HG03025 (cell line): ENCODE measurements at regions not wholly inside any gene's neighbourhood (a gene's known extent, or its start where the extent isn't known, plus 50 kb on each side); places are given as distances from the start of the nearest gene placed in this dataset.

Experiments
- ATAC-seq: cut with Tn5 transposase; IDR thresholded peaks from one replicate; pipeline ENCODE4 v1.9.1; 2021; ENCODE audit warnings: mild to moderate bottlenecking, moderate library complexity; ENCODE audit not compliant: unreplicated experiment, low FRiP score

GRCh38 chr6:90406957-90407356, 110.3 kb upstream of the BACH2 start:
- no peak for ATAC-seq

DNA sequence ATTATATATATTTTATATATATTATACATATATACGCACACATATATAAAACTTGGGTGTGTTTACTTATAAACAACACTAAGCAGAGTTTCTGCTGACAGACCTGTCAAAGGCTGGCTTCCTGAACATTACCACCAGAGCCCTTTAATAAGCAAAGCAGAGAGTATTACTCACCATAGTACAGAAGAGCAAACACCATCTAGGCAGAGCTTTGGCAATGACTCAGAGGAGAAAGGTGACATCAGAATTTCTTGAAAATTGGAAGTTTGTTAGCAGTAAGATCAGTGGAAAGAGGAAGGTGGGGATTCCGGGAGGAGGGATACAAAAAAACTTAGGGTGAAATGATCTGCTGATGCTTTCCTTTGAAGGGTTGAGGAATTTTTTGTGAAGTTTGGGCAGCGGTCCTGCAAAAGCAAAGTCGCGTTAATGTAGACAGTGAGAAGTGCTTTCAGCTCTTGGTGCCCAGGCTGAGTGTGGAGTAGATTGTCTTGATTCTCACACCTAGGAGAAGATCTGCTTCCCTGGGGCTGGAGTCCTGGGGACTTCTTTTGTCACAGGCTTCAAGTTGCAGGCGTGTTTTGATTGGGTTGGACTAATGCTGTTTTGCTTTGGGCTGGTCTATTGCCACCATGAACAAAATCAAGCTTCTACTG, 109.6 kb upstream of the BACH2 start:
- ATAC-seq = no peak

DNA sequence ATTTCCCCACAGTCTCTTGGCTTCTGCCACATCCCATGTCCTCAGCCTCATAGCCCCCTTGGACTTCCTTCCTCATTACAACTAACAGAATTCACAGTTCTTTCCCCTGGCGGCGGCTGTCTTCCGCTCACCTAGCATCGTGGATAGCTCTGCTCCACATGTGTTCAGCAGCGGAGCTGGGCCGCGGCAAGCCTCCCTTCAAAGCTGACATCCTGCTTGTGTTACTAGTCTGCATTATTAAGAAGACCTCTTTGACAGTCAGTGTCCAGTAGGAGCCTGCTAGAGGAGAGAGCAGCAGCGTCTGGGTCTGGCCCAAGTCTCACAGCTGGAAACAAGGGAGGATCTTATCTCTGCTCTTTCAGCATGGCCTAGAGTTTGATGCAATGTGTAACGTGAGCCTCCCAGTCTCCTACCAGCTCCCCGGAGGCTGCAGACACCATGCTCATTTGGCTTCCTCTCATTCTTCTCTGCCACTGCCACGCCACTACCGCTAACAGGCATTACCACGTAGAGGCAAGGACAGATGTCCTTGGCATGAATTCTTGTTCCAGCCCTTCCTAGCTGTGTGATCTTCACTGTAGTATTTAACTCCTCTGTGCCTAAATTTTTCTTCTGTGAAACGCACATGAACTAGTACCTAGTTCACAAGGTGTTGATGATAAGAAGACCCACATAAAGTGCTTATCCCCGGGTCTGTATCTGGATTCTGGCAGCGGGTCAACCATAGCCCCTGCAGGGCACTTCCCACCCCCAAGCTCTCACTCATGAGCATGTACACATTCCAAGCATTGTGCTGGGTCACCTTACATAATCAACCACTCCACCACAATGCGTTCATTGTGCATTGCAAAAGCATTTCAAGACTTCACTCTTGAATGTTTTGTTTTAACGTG, 107.1 kb upstream of the BACH2 start:
- ATAC-seq = no peak

GRCh38 chr6:90402831-90403192, 106.2 kb upstream of the BACH2 start:
- no peak for ATAC-seq

DNA sequence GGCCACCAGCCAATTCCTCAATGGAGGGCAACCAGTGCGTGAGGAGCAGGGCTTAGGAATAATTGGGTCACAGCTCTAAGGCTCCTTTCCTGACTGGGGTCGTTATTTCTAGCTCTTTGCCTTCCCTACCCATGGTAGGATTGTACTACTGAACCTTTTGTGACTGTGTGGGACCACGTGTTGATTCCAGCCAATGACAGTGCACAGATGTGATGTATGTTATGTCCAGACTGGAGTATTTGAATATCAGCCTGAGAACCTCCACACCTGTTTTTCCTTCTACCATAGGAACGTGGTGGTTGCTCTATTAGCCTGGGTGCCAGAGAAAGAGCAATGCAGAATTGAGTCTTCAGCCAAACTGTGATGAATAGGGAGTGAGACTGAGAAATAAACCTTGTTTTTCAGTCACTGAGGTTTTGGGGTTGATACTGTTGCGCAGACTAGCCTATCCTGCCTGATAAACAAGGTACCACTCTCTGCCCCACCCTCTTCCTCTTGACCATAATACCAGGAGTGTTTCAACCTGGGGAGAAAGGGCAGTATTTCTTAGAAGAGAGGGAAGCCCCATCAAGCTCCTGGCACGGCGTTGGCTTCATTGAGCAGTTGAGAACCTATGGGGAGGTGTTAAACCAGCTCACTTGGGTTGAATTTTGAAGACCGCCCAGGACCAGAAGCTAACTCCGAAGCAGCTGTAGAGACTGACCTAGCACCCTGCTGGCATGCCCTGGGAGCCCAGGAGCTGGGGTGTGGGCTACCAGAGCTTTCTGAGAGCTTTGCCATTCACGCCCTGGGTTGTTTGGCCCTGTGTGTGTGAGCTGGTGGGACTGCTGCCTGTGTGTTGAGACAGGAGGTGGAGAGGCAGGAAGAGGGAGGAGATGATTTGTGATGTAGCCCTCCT, 105.5 kb upstream of the BACH2 start:
- no peak for ATAC-seq

DNA sequence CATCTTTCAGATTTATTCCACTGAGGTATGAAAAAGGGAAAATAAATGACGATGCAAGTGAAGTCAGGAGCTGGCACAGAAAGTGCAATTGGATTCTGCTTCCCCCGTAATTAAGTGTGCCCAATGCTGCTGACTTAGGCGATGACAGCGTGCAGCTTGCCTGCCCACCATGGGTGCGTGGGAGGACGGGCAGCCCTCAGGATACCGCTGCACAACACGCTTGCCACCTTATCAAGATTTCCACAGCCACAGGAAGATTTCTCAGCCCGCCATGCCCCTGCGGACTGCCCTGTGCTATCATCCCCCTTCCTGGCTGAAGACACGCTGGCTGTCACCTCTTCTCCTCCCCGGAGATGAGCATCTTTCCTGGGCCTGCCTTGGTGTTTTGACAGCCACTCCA, 103.3 kb upstream of the BACH2 start:
- ATAC-seq = no peak

DNA sequence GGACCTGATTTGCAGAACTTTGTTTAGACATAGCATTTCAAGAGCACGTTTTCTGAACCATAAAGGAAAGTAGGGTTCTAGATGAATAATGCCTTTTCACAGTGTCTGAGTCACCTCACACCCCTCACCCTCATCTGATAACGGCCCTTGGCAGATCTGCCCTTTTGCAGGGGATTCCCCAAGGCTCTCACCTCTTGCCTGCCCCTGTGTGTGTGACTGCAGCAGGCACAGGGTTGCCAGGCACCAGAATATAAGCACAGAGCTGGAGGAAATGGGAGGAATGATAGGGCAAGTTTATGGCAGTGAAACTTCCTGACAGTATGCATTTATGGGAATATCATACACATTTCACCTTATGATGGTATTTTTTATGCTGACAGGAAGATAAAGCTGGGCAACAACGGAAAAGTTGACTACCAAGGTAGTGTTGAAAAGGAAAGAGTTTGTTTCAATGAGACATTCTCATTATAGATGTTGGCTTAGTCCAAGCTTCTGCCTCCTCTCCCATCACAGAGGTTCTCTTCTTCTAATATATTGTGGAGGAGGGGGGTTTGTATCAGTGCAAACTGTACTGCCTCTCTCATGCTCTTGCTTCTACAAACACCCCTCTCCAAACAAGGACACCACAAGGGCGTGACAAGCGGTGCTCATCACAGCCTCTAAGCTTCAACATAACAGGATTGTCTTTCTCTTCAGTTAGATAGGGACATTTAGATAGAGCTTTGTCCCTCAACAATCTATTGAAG, 101.5 kb upstream of the BACH2 start:
- ATAC-seq = no peak

GRCh38 chr6:90397047-90397446, 100.4 kb upstream of the BACH2 start:
- no peak for ATAC-seq

GRCh38 chr6:90393232-90393884, 96.7 kb upstream of the BACH2 start:
- no peak for ATAC-seq

GRCh38 chr6:90390379-90390778, 93.7 kb upstream of the BACH2 start:
- ATAC-seq = no peak

DNA sequence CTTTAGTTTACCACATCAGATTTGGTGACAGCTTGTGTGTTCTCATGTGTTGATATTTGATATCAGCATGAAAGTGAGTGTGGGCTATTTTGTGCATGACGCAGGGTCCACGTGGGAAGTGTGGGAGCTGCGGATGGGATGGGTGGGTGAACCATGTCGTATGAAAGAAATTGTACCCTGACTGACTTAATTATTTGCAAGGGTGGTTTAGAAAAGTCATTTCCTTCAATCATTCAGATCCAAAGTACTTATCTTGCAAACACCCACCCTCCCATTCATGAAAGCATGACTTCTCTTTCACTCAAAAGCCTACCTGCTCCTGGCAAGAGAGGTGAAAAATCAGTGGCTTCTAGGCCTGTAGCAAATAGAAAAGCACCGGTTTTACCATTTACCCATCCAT, 91.8 kb upstream of the BACH2 start:
- no peak for ATAC-seq

DNA sequence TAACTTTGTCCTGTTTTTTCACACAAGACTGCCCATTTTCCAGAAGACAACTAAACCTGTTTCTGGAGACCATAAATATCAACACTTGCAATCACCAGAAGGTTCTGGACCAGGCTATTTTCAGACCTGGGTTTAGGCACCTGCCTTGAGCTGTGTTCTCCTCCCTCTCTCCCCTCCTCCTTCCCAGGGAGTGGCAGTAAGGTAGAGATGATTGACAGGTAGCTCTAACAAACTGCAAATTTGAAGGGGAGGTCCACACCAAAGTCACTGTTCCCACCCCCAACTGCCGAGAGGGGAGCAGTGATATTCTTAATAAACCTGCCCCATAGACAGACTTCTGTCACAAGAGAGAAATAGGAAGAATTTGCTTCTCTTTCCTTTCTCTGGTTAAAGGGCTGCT, 91.2 kb upstream of the BACH2 start:
- ATAC-seq = no peak

DNA sequence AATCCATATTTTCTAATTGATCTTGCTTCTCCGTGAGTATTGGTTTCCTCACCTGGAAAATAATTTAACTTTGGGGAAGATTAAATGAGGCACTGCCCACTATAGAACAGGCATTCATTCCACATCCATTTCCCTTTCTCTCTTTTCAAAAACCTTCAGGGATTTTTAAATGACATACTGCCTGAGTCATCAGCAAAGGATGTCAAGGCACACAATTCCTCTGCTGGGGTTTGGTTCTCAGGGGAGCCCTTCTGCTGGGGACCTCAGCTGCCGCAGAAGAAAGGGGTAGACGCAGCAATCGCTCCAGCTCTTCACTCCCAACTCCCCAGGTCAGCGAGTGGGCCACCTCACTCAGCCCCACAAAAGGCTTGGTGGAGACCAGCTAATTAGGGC, 90.7 kb upstream of the BACH2 start:
- no peak for ATAC-seq

DNA sequence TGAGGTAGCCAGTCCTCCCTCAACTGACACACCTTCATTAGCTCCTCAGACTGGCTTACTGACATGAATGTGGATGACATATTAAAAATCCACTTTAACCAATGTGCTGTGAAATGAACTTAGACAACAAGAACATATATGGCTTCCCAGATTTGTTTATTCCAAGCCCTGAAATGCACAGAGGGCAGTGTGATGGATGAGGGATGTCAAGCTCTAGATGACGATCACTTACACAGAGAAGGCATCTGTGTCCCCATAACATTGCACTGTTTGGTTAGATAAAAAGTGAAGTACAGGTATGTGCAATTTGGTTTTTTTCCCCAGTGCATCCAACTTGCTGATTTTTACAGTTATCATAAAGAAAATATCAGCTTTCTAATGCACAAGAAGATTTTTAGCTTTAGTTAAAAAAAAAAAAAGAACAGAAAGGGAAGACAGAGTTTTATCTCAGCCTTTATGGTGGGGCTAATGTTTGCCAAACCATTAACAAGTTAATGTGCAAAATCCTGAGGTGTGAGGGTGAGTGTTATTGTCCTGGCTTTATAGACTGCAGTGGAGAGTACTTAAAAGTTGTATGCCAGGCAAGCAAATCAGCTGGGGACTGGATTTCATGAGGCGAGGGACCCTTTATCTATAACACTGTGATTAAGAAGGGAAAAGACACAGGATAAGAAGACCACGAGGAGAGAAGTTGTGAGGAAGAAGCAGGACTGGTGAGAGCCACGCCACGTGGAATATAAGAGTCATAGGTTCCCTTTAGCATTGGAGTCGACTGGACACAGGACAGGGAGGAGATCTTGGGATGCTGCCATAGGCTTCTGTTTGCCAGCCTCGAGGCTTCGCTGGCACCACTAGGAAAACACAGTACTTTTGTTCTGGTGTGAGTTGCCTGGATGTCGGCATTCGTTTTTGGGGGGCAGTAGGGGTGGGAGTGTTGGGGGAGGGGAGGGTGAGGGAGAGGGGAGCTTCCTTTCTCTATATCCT, 90.0 kb upstream of the BACH2 start:
- ATAC-seq = no peak

DNA sequence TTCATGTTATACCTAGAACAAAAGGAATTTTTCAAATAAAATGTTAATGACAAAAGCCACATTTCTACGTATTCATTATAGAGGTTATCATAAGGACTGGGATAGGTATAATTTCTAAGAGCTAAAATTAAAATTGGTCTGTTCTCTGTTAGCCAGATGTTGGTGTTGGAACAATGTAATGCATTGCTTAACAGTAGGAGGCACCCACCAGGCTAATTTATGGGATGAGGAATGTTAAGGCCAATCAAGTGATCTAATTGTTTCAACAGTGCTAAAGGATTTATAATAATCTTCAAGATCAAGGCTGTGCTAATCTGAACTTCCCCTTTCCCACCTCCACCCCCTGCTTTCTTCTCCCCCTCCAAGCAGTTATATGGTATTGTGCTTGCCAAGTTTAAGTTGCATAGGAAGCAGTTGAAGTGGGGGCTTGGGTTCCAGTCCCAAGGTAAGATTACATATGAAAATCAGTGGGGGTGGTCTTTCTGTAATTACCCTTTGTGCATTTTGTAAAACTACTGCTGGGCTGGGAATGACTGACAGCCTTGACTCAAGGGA, 89.2 kb upstream of the BACH2 start:
- ATAC-seq = no peak

DNA sequence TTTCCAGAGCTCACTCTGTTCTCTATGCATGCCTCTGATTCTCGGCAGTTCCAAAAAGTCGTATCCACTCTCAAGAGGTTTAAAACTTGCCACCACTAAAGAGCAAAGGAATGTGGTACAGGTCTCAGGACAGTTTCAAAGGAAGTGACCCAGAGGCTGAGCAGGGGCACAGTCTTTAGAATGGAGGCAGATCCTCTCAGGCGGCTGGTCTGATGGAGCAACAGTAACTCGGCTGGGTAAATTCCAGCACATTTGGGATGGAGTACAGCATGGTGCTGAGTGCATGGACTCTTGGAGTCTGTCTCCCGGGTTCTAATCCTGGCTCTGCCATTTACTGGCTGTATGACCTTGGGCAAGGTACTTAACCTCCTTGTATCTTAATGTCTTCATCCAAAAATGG, 88.1 kb upstream of the BACH2 start:
- ATAC-seq = no peak

- peak; percentile 79 for ATAC-seq
These were observed 86.7 kb upstream of the BACH2 start for GRCh38 chr6:90383196-90383822.

DNA sequence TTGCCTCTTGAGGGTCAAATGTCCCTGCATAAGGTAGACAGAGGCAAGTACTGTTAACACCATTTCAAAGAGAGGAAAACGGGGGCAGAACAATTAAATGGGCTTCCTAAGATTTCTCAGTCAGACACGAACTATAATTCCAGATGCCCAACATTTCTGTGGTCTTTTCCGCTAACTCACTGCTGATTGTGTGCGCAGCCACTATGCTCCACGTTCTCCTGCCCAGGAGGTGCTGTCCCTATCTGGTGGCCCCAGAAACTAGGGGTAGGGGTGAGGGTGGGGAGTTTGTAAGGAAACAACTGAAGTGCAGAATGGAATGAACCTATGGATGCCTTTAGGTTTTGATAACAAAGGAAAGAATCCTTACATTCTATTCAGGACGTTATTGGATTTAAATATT, 86.1 kb upstream of the BACH2 start:
- ATAC-seq = no peak
